Activated T-helper 1 cell treated with anti-CD3 and anti-CD28 coated beads, Interleukin-12 subunit alpha, Interleukin-12 subunit beta, Interleukin-2, Interleukin-4 antibody, amounts not matched to agents 30 ng/mL and 10 ng/mL and 1 ng/mL, durations not matched to agents 14 hours and 24 hours and 36 hours (primary cell): ENCODE measurements at regions not wholly inside any gene's neighbourhood (a gene's known extent, or its start where the extent isn't known, plus 50 kb on each side); places are given as distances from the start of the nearest gene placed in this dataset.
"Not testable (repeated sequence)": the region's sequence is repeated elsewhere in the genome, so short reads cannot be mapped to it uniquely, and the experiment has no call there.

Source experiments
- DNase-seq: peaks from one replicate; pipeline ENCODE4 v3.0.0; 2021; ENCODE audit warnings: low spot score
- H3K27ac Mint-ChIP-seq: one replicate; pipeline ENCODE4 v1.8.0; 2021; ENCODE audit warnings: mild to moderate bottlenecking, mixed read lengths
- H3K27me3 Mint-ChIP-seq: one replicate; pipeline ENCODE4 v1.8.0; 2022; ENCODE audit warnings: mild to moderate bottlenecking, moderate library complexity, mixed read lengths; ENCODE audit not compliant: insufficient read depth
- H3K36me3 Mint-ChIP-seq: one replicate; pipeline ENCODE4 v1.8.0; 2021; ENCODE audit warnings: low read depth, mixed read lengths
- H3K4me1 Mint-ChIP-seq: one replicate; pipeline ENCODE4 v1.8.0; 2021; ENCODE audit warnings: low read depth, mixed read lengths
- H3K4me3 Mint-ChIP-seq: one replicate; pipeline ENCODE4 v1.8.0; 2021; ENCODE audit warnings: mild to moderate bottlenecking, moderate library complexity, mixed read lengths
- H3K9me3 Mint-ChIP-seq: one replicate; pipeline ENCODE4 v1.8.0; 2021; ENCODE audit warnings: mixed read lengths
- intact Hi-C: fragments of 100-400 bp; cut with micrococcal nuclease; formaldehyde crosslinking; loops from one replicate; pipeline ENCODE4 v1.15.1; 2024

GRCh38 chr9:10858817-10859216 is 246.0 kb upstream of the PTPRD start:
- no peak overlapping the region for H3K27ac Mint-ChIP-seq
- no peaks in the 10 kb centered on the region for H3K4me1 Mint-ChIP-seq
- no peak overlapping the region for H3K4me3 Mint-ChIP-seq
- H3K27me3 Mint-ChIP-seq: no peaks in the 10 kb centered on the region
- H3K9me3 Mint-ChIP-seq: peaks cover 29% of the 10 kb centered on the region
- no peaks in the 10 kb centered on the region for H3K36me3 Mint-ChIP-seq
- DNase-seq: no peak
- intact Hi-C loops: no loop called here

DNA sequence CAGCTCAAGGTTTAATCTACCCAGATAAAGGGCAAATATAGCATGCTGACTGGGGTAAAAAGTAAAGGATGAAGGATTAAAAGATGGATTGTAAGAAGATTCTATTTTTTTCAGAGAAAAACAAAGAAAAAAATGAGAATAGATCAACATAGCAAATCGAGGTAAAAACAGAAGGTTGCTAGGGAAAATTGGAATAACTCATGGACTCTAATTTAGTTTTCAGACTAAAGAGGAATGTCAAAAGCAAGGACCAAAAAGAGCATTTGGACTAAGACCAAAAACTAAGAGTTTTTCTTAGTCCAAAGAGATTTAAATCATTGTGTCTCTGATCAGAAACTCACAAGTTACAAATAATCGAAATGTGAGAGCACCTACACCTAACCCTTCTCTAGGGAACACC is 250.7 kb upstream of the PTPRD start:
- H3K27me3 Mint-ChIP-seq: no peaks in the 10 kb centered on the region
- no peak overlapping the region for H3K27ac Mint-ChIP-seq
- intact Hi-C loops: no loop called here
- no peak overlapping the region for H3K4me3 Mint-ChIP-seq
- DNase-seq: no peak
- no peaks in the 10 kb centered on the region for H3K36me3 Mint-ChIP-seq
- peaks cover 13% of the 10 kb centered on the region for H3K9me3 Mint-ChIP-seq
- H3K4me1 Mint-ChIP-seq: no peaks in the 10 kb centered on the region

- Mint-ChIP-seq H3K27ac (no peak overlapping the region), H3K27me3 (no peaks in the 10 kb centered on the region), H3K4me1 (no peaks in the 10 kb centered on the region), H3K4me3 (no peak overlapping the region), H3K36me3 (no peaks in the 10 kb centered on the region), H3K9me3 (peaks cover 17% of the 10 kb centered on the region)
- DNase-seq: no peak
- intact Hi-C loops: no loop called here
Observed at GRCh38 chr9:10867194-10867593, 254.4 kb upstream of the PTPRD start.

GRCh38 chr9:10869687-10870086 is 256.9 kb upstream of the PTPRD start:
- Mint-ChIP-seq H3K9me3 (peaks cover 11% of the 10 kb centered on the region), H3K36me3 (no peaks in the 10 kb centered on the region), H3K27me3 (no peaks in the 10 kb centered on the region), H3K27ac (no peak overlapping the region), H3K4me3 (no peak overlapping the region), H3K4me1 (no peaks in the 10 kb centered on the region)
- intact Hi-C loops: no loop called here
- no peak for DNase-seq

DNA sequence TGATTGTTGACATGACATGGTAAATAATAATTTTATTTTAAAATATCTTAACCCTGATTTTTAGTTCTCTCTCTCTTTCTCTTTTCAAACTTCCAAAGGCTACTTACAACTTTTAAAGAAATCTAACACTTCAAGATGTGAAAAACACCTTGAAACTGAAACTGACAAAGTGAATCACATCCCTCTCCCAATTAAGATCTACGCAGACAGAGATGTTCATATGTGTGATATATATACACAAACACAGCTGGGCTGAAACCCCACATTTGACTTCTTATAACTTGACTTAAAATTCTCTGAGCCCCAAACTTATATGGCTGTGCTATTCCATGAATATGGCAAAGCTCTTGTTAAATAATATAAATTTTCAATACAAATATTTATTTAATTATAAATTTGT is 261.2 kb upstream of the PTPRD start:
- DNase-seq: no peak
- Mint-ChIP-seq H3K36me3 (no peaks in the 10 kb centered on the region), H3K27me3 (no peaks in the 10 kb centered on the region), H3K9me3 (peaks cover 9% of the 10 kb centered on the region), H3K27ac (no peak overlapping the region), H3K4me3 (no peak overlapping the region), H3K4me1 (no peaks in the 10 kb centered on the region)
- intact Hi-C loops: no loop called here

DNA sequence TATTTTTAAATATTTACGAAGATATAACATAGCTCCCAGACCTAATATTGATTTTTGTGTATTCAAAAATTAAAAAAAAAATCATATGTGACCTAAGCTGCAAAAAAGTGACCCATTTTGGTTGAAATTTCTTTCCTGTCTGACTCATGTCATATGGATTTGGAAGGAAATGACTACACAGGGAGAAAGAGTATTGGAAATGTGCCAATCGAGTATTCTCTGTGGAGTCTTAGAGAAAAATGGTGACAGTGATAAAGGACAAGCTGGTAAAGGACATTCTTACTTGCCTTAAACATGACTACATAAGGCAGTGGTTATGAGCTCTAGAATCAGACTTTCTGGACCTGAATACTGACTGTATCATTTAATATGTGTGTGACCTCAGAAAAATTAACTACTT is 262.9 kb upstream of the PTPRD start:
- no peak overlapping the region for H3K27ac Mint-ChIP-seq
- no peak overlapping the region for H3K4me3 Mint-ChIP-seq
- H3K27me3 Mint-ChIP-seq: no peaks in the 10 kb centered on the region
- H3K4me1 Mint-ChIP-seq: no peaks in the 10 kb centered on the region
- intact Hi-C loops: no loop called here
- DNase-seq: no peak
- H3K9me3 Mint-ChIP-seq: peaks cover 17% of the 10 kb centered on the region
- no peaks in the 10 kb centered on the region for H3K36me3 Mint-ChIP-seq

DNA sequence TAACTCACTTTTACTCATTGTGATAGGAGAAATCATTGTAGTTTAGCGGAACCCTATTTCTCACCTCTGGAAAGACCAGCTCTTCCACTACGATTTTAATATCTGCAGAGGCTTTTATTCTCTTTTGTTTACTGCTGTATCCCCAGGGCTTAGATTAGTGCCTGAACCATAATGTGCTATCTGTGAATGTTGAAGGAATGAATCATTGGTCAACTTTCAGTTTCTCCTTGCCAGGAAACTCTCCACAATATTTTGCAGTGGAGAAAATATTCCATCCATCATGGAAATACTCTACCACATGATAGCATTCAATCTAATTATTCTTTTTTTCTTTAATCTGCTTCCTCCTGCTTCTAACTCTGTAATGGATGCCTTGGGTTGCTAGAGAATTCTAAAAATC is 263.5 kb upstream of the PTPRD start:
- Mint-ChIP-seq H3K36me3 (no peaks in the 10 kb centered on the region), H3K4me1 (no peaks in the 10 kb centered on the region), H3K27me3 (no peaks in the 10 kb centered on the region), H3K27ac (no peak overlapping the region), H3K4me3 (no peak overlapping the region), H3K9me3 (peaks cover 19% of the 10 kb centered on the region)
- intact Hi-C loops: no loop called here
- DNase-seq: no peak

GRCh38 chr9:10890266-10890665 is 277.5 kb upstream of the PTPRD start:
- intact Hi-C loops, H3K27me3 Mint-ChIP-seq, H3K36me3 Mint-ChIP-seq, H3K9me3 Mint-ChIP-seq, H3K27ac Mint-ChIP-seq, DNase-seq, H3K4me3 Mint-ChIP-seq, H3K4me1 Mint-ChIP-seq: not testable (repeated sequence)

DNA sequence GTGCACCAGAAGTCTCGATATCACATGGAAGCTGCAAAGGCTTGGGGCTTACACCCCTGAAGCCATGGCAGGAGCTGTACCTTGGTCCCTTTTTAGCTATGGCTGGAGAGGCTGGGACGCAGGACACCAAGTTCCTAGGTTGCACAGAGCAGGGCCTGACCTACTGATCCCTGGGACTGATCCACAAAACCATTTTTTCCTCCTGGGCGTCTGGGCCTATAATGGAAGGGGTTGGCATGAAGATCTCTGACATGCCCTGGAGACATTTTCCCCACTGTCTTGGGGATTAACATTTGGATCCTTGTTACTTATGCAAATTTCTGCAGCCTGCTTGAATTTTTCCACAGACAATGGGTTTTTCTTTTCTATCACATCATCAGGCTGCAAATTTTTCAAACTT is 286.7 kb upstream of the PTPRD start:
- no peak for DNase-seq
- H3K4me1 Mint-ChIP-seq: no peaks in the 10 kb centered on the region
- H3K4me3 Mint-ChIP-seq: no peak overlapping the region
- H3K27ac Mint-ChIP-seq: no peak overlapping the region
- H3K36me3 Mint-ChIP-seq: no peaks in the 10 kb centered on the region
- intact Hi-C loops: no loop called here
- H3K27me3 Mint-ChIP-seq: no peaks in the 10 kb centered on the region
- H3K9me3 Mint-ChIP-seq: peaks cover 28% of the 10 kb centered on the region

- intact Hi-C loops: no loop called here
- no peak overlapping the region for H3K4me3 Mint-ChIP-seq
- no peaks in the 10 kb centered on the region for H3K27me3 Mint-ChIP-seq
- H3K4me1 Mint-ChIP-seq: no peaks in the 10 kb centered on the region
- H3K9me3 Mint-ChIP-seq: peaks cover 32% of the 10 kb centered on the region
- DNase-seq: no peak
- no peaks in the 10 kb centered on the region for H3K36me3 Mint-ChIP-seq
- no peak overlapping the region for H3K27ac Mint-ChIP-seq
Observed at GRCh38 chr9:10903969-10904368, 291.2 kb upstream of the PTPRD start.

GRCh38 chr9:10910779-10911178 is 298.0 kb upstream of the PTPRD start:
- no peak for DNase-seq
- Mint-ChIP-seq H3K4me1 (no peaks in the 10 kb centered on the region), H3K9me3 (peaks cover 9% of the 10 kb centered on the region), H3K36me3 (no peaks in the 10 kb centered on the region), H3K27me3 (no peaks in the 10 kb centered on the region), H3K4me3 (no peak overlapping the region), H3K27ac (peak overlapping the region; percentile 52)
- intact Hi-C loops: no loop called here

DNA sequence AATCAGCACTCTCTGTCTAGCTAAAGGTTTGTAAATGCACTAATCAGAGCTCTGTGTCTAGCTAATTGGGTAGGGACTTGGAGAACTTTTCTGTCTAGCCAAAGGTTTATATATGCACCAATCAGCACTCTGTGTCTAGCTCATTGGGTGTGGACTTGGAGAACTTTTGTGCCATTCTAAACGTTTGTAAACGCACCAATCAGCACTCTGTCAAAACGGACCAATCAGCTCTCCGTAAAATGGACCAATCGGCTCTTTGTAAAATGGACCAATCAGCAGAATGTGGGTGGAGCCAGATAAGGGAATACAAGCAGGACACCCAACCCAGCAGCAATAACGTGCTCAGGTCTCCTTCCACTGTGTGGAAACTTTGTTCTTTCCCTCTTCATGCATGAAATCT is 298.6 kb upstream of the PTPRD start:
- Mint-ChIP-seq H3K4me1 (no peaks in the 10 kb centered on the region), H3K27me3 (no peaks in the 10 kb centered on the region), H3K9me3 (peaks cover 5% of the 10 kb centered on the region), H3K36me3 (no peaks in the 10 kb centered on the region), H3K27ac (no peak overlapping the region), H3K4me3 (no peak overlapping the region)
- no peak for DNase-seq
- intact Hi-C loops: no loop called here

- no peaks in the 10 kb centered on the region for H3K27me3 Mint-ChIP-seq
- no peak overlapping the region for H3K27ac Mint-ChIP-seq
- H3K9me3 Mint-ChIP-seq: peaks cover 9% of the 10 kb centered on the region
- intact Hi-C loops: no loop called here
- no peak for DNase-seq
- H3K4me1 Mint-ChIP-seq: no peaks in the 10 kb centered on the region
- no peaks in the 10 kb centered on the region for H3K36me3 Mint-ChIP-seq
- no peak overlapping the region for H3K4me3 Mint-ChIP-seq
Observed at GRCh38 chr9:10917001-10917400, 304.2 kb upstream of the PTPRD start.

GRCh38 chr9:10921671-10922070 is 308.9 kb upstream of the PTPRD start:
- no peaks in the 10 kb centered on the region for H3K27me3 Mint-ChIP-seq
- no peaks in the 10 kb centered on the region for H3K4me1 Mint-ChIP-seq
- DNase-seq: no peak
- peaks cover 20% of the 10 kb centered on the region for H3K9me3 Mint-ChIP-seq
- no peak overlapping the region for H3K4me3 Mint-ChIP-seq
- H3K36me3 Mint-ChIP-seq: no peaks in the 10 kb centered on the region
- no peak overlapping the region for H3K27ac Mint-ChIP-seq
- intact Hi-C loops: no loop called here
